ENCODE measurements at regions not wholly inside any gene's neighbourhood (a gene's known extent, or its start where the extent isn't known, plus 50 kb on each side); places are given as distances from the start of the nearest gene placed in this dataset.

GRCh38 chr4:93957186-93957585 lies 128.6 kb downstream of the ATOH1 start:
- no peak for ATAC-seq
- TF ChIP-seq CREB5 (CRISPR knock-in tag; IDR thresholded peaks at IDR 0.05; ENCODE audit: low read depth) = no peak
- no peak for TF ChIP-seq TOX (CRISPR knock-in tag; IDR thresholded peaks at IDR 0.05; ENCODE audit: borderline replicate concordance)
- TF ChIP-seq ISL1 (CRISPR knock-in tag; IDR thresholded peaks at IDR 0.05) = no peak
- TF ChIP-seq ZC3H10 (CRISPR knock-in tag; IDR thresholded peaks at IDR 0.05) = no peak
- no peak for TF ChIP-seq ZFP30 (CRISPR knock-in tag; IDR thresholded peaks at IDR 0.05)
- TF ChIP-seq POU6F1 (CRISPR knock-in tag; IDR thresholded peaks at IDR 0.05; ENCODE audit: borderline replicate concordance, low read depth) = no peak
- no peak for TF ChIP-seq PATZ1 (CRISPR knock-in tag; IDR thresholded peaks at IDR 0.05; ENCODE audit: borderline replicate concordance)
- no peak for TF ChIP-seq OSR1 (CRISPR knock-in tag; IDR thresholded peaks at IDR 0.05)
- TF ChIP-seq BACH2 (CRISPR knock-in tag; IDR thresholded peaks at IDR 0.05; ENCODE audit: borderline replicate concordance) = no peak
- no peak for TF ChIP-seq SNAI2 (CRISPR knock-in tag; IDR thresholded peaks at IDR 0.05)
- TF ChIP-seq GLIS3 (CRISPR knock-in tag; IDR thresholded peaks at IDR 0.05) = no peak
- no peak for TF ChIP-seq ESRRG (CRISPR knock-in tag; IDR thresholded peaks at IDR 0.05)
- TF ChIP-seq TCF4 (CRISPR knock-in tag; IDR thresholded peaks at IDR 0.05; ENCODE audit: borderline replicate concordance) = no peak
- TF ChIP-seq CSRNP3 (CRISPR knock-in tag; IDR thresholded peaks at IDR 0.05) = no peak
- TF ChIP-seq ARNTL (CRISPR knock-in tag; IDR thresholded peaks at IDR 0.05; ENCODE audit: borderline replicate concordance, low read depth) = no peak
- no peak for TF ChIP-seq CSDC2 (CRISPR knock-in tag; IDR thresholded peaks at IDR 0.05)
- TF ChIP-seq ZNF8 (CRISPR knock-in tag; IDR thresholded peaks at IDR 0.05) = no peak
- no peak for TF ChIP-seq PPARA (CRISPR knock-in tag; IDR thresholded peaks at IDR 0.05; ENCODE audit: borderline replicate concordance)
- no peak for TF ChIP-seq RARB (CRISPR knock-in tag; IDR thresholded peaks at IDR 0.05)
- TF ChIP-seq ZNF70 (CRISPR knock-in tag; IDR thresholded peaks at IDR 0.05) = no peak

- no peak for ATAC-seq
- TF ChIP-seq OSR1 (CRISPR knock-in tag; IDR thresholded peaks at IDR 0.05) = no peak
- no peak for TF ChIP-seq TCF4 (CRISPR knock-in tag; IDR thresholded peaks at IDR 0.05; ENCODE audit: borderline replicate concordance)
- TF ChIP-seq RARB (CRISPR knock-in tag; IDR thresholded peaks at IDR 0.05) = no peak
- no peak for TF ChIP-seq TOX (CRISPR knock-in tag; IDR thresholded peaks at IDR 0.05; ENCODE audit: borderline replicate concordance)
- no peak for TF ChIP-seq ISL1 (CRISPR knock-in tag; IDR thresholded peaks at IDR 0.05)
- no peak for TF ChIP-seq ZFP30 (CRISPR knock-in tag; IDR thresholded peaks at IDR 0.05)
- no peak for TF ChIP-seq ZNF70 (CRISPR knock-in tag; IDR thresholded peaks at IDR 0.05)
- no peak for TF ChIP-seq ZNF8 (CRISPR knock-in tag; IDR thresholded peaks at IDR 0.05)
- TF ChIP-seq ESRRG (CRISPR knock-in tag; IDR thresholded peaks at IDR 0.05) = no peak
- TF ChIP-seq POU6F1 (CRISPR knock-in tag; IDR thresholded peaks at IDR 0.05; ENCODE audit: borderline replicate concordance, low read depth) = no peak
- TF ChIP-seq CSDC2 (CRISPR knock-in tag; IDR thresholded peaks at IDR 0.05) = no peak
- no peak for TF ChIP-seq ZC3H10 (CRISPR knock-in tag; IDR thresholded peaks at IDR 0.05)
- no peak for TF ChIP-seq CREB5 (CRISPR knock-in tag; IDR thresholded peaks at IDR 0.05; ENCODE audit: low read depth)
- TF ChIP-seq TSHZ2 (CRISPR knock-in tag; IDR thresholded peaks at IDR 0.05) = no peak
- no peak for TF ChIP-seq PPARA (CRISPR knock-in tag; IDR thresholded peaks at IDR 0.05; ENCODE audit: borderline replicate concordance)
Measured at GRCh38 chr4:93960450-93960849, 131.9 kb downstream of the ATOH1 start.
